ENCODE measurements at regions not wholly inside any gene's neighbourhood (a gene's known extent, or its start where the extent isn't known, plus 50 kb on each side); places are given as distances from the start of the nearest gene placed in this dataset.

DNA sequence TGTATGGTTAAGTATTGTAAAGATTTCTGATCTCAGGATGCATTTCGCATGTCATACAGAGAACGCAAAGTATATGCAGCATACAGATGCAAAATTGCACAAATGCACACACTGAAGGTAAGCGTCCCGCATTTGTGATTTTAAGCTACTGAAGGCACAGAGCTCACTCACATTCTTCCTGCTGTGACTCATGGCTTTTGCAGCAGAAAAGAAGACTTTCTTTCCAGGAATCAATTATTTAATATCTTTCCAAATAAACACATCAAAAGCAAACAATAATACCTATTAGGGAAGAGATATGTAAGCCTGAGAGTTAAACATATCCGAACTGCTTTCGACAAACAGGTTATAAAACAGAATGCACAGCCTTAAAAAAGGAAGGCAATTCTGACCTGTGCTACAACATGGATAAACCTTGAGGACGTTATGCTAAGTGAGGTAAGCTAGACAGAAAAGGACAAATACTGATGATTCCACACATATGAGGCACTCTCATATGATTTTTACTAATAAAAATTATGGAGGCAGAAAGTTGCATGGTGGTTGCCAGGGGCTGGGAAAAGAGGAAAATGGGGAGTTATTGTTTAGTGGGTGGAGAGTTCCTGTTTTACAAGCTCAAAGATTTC is 109.0 kb downstream of the TFAP2A start:
- intact Hi-C loops (cut with micrococcal nuclease): no loop called here

DNA sequence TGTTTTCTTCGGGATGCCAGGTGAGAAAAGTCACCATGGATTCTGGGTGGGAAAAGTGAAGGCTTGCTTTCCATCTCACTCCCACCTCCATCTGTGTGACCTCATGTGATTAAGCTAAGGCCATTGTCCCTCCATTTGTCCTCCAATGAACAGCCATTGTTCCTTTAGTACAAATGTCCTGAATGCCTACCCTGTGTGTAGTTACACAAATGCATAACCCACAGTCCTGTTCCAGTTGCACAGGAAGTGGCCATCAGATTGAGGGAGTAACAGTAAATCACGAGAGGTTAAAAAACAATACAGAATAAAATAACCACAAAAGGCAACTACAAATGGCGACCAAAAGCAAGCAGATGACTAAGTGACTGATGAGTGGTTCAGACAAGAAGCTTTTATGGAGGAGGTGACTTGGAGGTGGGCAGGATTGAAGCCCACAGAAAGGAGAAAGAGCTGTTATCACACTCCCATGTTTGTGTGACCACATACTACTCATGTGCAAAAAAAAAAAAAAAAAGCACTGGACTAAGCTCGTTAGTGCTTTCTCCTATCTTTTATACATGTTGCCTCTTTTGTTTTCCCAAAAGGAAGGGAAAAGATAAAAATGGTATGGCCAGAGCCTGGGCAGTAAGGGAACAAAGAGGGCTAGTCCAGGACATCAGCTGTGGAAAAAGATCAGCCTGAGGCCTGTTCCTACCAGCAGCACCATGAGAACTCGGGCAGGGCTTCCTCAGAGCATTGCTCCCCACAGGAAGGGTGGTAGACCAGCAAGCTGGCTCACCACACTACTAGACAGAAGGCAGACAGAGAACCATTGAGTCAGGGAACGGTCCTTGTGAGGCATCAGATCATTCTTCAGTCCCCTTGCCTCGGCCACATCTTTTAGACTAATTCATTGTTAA is 111.0 kb downstream of the TFAP2A start:
- intact Hi-C loops (cut with micrococcal nuclease): no loop called here

DNA sequence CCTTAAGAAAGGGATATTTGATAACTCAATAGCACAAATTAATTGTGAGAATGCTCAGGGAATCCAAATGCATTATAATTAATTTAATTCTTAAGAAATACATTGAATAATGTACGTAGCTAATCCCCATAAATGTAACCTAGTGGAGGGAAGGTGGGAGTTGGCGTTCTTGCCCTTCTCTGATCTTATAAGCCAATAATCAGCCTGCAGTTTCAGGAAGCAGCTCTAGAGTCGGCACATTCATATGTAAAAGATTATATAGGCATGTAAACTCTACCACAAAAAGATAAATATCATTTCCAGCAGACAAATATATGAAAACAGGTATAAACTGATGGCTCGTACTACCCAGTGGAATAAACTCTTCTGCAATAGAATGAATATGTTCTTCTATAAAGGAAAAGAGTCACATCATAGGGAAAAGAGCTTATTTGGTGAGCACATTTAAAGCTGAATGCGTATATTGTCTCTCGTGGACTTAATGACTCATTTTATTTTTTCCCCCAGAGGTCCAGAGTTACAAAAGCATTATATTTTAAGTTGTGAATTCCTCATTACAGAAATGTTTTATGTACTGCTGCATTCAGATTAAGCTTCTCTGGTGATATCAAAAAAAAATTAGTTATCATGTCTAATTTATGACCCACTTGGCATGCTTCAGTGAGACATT is 112.2 kb downstream of the TFAP2A start:
- intact Hi-C loops (cut with micrococcal nuclease): no loop called here

DNA sequence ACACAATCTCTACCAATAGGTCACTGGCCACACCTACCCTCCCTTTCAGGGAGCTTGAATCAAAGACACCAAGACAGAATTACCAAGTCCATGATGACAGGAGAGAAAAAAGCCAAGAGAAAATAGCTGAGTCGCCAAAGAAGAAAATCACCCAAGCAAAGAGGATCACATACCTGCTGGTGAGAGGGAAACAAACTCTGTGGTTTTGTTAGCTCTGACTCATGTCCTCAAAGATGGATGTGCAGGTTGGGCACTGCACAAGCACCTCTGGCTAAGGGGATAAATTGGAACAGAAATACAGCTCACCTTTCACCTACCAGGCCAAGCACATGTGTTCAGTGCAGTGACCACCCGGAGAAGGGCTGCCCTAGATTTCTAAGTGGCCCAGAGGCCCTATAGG is 114.8 kb downstream of the TFAP2A start:
- intact Hi-C loops (cut with micrococcal nuclease): no loop called here

DNA sequence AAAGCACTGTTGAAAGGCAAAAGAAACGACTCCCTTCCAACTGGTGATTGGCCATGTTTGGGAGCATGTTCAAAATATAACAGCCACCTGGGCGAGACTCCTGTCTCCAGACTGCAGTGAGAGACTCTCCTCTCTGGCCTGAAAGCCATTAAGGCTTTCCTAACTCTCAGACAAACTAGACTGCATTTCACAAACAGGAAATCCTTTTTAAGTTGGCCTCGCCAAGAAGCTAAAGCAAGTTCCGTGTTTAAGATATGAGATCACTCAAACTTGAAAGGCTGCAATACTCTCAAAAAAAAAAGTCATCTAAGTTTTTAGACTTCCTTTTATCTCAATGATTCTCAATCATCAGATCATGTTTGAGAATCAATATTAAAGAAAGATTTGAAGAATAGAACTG is 117.0 kb downstream of the TFAP2A start:
- intact Hi-C loops (cut with micrococcal nuclease): no loop called here

DNA sequence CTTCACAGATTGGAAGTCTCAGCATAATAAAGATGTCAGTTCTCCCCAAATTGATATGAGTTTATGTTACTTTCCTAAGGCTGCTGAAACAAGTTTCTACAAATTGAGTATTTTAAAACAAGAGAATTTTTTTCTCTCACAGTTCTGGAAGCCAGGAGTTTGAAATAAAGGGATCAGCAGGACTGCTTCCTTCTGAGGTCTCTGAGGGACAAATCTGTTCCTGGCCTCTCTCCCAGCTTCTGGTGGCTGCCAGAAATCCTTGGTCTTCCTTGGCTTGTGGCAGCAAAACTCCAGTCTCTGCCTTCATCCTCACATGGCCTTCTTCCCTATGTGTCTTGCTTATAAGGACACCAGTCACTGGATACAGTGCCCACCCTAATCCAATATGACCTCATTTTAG is 136.1 kb downstream of the TFAP2A start:
- intact Hi-C loops (cut with micrococcal nuclease): no loop called here

DNA sequence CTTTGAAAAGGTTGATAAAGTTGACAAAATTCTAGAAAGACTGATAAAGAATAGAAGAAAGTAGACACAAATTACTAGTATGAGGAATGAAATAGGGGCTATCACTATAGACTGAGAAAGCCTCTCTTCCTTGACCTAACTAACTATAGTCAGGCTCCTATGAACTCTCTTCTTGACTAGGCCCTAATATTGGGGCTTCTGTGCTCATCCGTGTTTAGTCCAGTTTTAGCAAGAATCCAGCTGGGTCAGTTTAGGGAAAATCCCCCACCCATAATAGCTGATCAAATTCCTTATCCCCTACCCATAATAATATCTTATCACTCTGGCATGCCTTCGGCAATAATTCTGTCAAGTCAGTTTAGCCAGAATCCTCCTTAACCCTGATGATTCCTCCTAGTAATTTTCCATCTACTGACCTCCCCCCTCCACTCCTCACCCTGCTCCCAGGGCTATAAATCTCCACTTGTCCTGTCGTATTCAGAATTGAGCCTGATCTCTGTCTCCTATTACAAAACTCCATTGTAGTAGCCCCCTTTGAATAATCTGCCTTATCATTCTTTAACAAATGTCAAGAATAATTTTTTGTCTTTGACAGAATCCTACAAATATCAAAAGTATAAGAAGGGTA is 138.1 kb downstream of the TFAP2A start:
- intact Hi-C loops (cut with micrococcal nuclease): no loop called here

DNA sequence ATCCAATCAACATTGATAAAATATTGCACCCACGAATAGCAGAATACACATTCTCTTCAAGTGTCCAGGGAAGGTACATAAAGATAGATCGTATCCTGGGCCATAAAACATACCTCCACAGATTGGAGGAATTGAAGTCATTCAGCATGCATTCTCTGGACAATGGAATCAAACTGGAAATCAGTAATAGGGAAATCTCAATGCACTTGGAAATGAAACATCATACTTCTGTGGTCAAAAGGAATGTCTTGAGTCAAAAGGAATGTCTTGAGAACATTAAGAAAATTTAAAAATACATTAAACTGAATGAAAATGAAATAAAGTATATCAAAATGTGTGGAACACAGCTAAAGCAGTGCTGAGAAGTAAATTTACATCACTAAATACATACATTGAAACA is 138.8 kb downstream of the TFAP2A start:
- intact Hi-C loops (cut with micrococcal nuclease): no loop called here

DNA sequence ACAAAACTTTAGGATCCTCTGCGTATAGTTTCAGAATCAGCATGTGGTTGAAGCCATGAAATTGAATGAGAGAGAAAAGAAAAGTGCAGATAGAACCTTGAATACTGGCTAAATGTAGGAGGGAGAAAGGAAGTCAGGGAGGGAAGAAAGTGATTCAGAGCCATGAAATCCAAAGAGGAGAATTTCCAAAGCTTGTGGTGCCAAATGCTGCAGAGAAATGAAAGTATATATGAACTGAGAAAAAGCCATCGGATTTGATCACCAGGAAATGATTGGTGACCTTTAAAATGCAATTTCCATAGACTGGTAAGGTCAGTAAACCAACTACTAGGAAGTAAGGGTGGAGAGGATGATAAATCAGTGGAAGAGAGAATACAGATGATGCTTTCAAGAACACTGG is 142.3 kb downstream of the TFAP2A start:
- intact Hi-C loops (cut with micrococcal nuclease): no loop called here

DNA sequence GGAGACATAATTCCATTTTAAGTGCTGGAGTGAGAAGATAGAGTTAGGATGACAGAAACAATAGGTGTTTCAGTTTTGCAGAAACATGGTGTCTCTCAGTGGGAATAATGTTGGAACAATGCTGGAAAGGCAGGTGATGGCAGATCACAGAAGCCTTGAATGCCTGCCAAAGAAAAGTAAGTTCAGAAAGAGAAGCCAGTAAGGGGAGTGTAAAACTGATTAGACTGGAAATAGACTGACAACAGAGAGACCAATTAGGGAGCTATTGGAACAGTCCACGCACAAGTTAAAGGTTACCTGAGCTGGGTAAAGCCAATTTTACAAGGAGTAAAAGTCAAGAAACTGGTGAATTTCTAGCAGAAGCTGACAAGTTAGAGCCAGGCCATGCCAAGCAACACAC is 142.9 kb downstream of the TFAP2A start:
- intact Hi-C loops (cut with micrococcal nuclease): no loop called here

DNA sequence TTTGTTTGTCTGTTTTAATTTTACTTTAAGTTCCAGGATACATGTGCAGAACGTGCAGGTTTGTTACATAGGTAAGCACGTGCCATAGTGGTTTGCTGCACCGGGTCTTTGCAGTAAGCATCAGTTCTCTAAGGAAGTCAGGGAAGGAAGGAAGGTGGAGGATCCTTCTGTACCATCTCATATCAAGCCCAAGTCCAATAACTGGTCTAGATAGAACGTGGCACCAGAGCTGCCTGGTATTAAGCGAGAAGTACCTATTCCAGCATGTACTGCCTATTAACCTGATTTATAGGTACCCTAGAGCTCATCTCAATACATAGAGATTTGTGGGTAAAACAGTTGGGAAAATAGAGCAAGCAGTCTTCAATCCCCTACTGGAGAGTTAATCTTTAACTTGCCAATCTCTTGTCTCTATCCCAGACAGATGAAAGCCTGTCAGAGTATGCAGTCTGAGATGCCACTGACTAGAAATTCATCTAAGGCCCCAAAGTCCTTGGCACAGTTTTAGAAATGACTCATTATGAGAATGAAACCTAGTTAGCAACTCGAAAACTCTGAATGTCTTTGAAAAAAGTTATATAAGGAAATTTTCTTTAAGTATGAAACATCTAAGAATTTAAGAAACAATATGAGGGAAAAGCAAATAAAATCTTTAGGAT is 144.9 kb downstream of the TFAP2A start:
- intact Hi-C loops (cut with micrococcal nuclease): no loop called here

DNA sequence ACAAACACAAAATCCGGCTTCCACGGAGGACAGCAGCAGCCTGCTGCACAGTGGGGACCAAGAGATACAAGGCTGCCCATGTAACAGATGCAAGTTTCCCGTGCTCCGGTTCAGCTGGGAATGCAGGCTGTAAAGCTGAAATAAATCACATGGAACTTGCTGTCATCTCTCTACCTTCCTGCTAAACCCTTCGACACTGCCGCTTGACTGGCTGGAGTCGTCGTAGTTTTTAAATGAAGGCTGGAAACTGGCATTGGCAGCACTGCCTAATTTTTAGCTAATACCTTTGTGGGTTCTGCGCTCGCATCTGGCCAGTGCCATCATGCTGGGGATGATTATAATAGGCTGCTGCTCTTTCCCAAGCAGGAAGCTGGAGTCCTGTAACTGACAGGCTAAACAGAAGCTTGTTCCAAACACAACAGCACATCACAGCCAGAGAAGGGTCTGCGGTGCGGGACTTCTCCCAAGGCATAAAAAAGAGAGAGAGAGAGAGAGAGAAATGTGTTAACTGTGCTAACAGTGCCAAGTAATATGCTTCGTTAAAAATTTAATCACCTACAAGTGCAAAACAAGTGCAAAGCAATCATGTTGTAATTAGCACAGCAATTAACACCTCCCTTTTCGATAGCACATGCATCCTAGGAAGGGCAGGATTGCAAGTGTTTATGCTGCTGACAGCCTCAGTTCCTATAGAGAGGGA is 146.1 kb downstream of the TFAP2A start:
- intact Hi-C loops (cut with micrococcal nuclease): no loop called here

DNA sequence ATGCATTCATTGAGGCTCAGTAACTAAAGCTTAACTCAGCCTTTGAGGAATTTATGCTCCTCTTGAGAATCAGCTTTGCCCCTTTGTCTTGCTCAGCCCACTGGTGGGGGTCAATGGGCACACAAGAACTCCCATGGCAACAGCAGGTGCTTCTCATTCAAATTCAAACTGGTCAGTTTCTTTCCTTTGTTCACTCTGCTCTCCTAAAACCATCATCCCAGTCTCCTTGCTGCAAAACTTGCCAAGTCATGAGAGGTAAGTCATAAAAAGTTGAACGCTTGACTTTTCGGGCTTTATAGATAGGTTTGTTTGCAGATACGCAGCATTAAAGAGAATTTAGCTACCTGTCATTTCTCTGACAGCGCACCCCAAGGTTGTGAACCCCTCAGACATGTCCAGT is 146.8 kb downstream of the TFAP2A start:
- intact Hi-C loops (cut with micrococcal nuclease): no loop called here

DNA sequence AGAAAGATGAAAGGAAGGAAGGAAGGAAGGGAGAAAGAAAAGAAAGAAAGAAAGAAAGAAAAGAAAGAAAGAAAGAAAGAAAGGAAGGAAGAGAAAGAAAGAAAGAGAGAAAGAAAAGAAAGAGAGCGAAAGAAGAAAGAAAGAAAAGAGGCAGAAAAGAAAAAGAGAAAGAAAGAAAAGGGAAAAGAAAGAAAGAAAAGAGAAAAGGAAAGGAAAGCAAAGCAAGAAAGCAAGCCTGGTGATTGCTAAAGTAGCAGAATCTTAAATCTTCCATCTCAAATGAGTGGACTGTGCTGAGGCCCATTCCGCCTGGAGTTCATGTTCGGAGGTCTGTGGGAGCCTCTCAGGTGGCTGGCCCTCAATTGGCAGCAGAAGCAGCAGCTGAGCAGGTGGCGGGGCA is 148.4 kb downstream of the TFAP2A start:
- intact Hi-C loops (cut with micrococcal nuclease): no loop called here

DNA sequence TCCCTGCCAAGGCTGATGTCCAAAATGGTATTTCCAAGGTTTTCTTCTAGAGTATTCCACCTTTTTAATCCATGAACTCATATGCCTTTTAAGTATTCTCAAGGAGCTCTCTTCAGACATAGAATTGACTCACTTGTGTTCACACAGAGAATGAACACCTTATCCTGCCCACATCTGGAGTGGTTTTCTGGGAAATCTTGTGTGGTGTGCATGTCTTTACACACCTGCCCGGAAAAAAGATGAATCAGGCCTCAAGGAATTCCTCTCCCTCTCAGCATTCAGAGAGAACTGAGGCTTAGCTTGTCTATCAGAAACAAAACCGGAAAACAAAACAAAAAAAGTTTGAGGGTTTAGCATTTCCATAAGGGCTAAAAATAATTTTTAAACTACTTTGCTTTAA is 148.8 kb downstream of the TFAP2A start:
- intact Hi-C loops (cut with micrococcal nuclease): no loop called here

DNA sequence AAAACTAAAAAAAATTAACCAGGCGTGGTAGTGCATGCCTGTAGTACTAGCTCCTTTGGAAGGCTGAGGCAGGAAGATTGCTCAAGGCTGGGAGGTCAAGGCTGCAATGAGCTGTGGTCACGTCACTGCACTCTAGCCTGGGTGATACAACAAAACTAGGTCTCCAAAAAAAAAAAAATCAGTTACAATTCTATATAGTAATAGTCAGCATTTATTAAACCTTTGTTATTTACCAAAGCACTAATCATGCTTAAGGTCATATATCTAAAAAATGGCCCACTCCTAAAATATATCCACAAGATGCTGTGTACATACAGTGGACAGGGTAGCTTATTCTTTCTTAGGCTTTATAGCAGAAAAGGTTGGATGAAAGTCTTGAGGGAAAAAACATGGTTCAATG is 152.4 kb downstream of the TFAP2A start:
- intact Hi-C loops (cut with micrococcal nuclease): no loop called here

DNA sequence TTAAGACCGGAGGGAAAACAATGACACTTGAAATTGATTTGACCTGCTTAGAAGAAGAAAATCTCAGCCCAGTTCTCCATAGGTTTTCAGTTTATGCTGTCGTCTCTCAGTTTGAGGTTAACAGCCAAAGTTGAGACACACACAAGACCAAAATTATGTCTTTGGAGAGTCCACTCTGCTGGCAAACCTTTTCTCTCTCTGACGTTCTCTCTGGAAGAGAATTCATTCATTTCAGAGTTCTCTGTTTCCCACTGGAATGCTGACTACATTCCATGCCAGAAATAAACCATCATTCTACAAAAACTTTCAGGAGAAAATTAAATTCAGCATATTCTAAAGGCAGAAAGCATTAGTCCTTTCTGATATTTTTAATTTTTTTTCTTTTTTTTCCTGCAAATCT is 155.2 kb downstream of the TFAP2A start:
- intact Hi-C loops (cut with micrococcal nuclease): no loop called here

DNA sequence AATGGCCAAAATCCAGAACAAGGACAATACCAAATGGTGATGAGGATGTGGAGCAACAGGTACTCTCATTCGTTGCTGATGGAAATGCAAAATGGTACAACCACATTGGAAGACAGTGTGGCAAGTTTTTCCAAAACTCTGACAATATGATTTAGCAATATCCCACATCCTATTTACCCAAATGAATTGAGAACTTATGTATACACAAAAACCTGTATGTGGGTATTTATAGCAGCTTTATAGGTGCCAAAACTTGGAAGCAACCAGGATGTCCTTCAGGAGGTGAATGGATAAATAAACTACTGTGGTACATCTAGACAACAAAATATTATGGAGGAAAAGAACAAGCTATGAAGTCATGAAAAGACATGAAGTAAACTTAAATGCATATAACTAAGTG is 156.5 kb downstream of the TFAP2A start:
- intact Hi-C loops (cut with micrococcal nuclease): no loop called here

DNA sequence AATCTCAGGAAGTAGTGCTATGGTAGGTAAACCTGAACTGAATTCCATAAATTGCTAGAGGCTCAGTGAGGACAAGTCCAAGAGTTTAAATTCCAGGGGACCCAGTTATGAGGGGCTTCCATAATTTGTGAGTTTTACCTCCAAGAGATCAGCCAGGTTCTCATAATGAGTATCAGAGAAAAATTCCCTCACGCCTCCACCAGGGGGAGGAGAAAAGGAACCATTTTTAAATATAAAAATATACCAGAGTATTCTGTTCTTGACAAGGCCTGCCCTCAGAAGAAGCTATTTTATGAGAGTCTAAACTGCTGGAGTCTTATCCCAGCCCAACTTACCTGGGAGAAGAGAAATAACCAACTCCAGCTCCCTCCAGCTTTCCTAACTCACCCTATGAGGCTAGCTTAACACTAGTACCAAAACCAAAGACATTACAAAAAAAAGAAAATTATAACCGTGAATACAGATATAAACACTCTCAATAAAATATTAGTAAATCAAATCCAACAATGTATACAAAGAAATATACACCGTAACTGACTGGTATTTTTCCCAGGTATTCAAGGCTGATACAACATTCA is 158.7 kb downstream of the TFAP2A start:
- intact Hi-C loops (cut with micrococcal nuclease): loop anchor here (1.0 to 2.0 kb wide), 2 partner anchors 173 to 179 kb away; no protein-coding TSS in a partner anchor

DNA sequence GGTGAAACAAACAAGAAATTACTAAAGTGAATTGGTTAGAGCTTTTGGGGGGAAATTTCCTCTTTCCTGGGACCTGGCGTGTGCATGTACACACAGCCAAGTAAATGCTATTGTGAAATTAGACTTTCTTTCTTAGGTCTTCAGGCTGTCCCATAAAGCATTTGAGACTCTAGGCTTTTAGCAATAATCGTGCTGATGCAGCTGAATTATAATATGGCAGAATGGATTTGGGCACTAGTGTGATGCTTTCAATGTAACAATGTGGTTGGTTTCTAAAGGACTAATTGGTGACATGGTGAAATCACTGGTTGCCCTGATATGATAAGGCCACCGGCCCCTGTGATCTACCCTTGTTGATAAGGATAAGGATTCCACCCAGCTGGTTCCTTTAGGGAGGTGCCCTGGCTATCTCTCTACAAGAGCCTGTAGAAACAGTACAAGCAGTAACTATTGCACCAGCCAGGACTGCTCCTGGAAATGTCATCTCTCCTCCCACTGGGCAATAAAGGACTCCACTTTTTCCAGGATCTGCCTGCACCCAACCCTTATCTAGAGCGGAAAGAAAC is 164.1 kb downstream of the TFAP2A start:
- intact Hi-C loops (cut with micrococcal nuclease): no loop called here

All from T-helper 1 cell treated with Interleukin-12 subunit alpha and Interleukin-12 subunit beta and Interleukin-4 antibody, amounts not matched to agents 30 ng/mL and 1 ng/mL, for 36 hours (primary cell).